Bronchial epithelial cell (primary cell): ENCODE measurements at regions not wholly inside any gene's neighbourhood (a gene's known extent, or its start where the extent isn't known, plus 50 kb on each side); places are given as distances from the start of the nearest gene placed in this dataset.

Source experiments
- DNase-seq: peaks from one replicate; pipeline ENCODE4 v3.0.0-alpha.2; 2010; ENCODE audit warnings: low read depth
- FAIRE-seq: peaks from 2 replicates; lab custom pipeline; 2011; peaks lifted over from hg19 to GRCh38; lab: Jason Lieb, UNC
- H3K27me3 ChIP-seq: 2 replicates; pipeline ENCODE4 v1.5.1; 2011; ENCODE audit warnings: low read length; ENCODE audit not compliant: control insufficient read depth, insufficient read depth
- H3K36me3 ChIP-seq: 2 replicates; pipeline ENCODE4 v1.5.1; 2011; ENCODE audit warnings: low read length; ENCODE audit not compliant: control insufficient read depth, insufficient read depth
- H3K4me3 ChIP-seq: 2 replicates; pipeline ENCODE4 v1.5.1; 2011; ENCODE audit warnings: mild to moderate bottlenecking, low read depth, low read length, control low read depth
- CTCF ChIP-seq: IDR thresholded peaks from 2 replicates; pipeline ENCODE4 v1.5.1; 2011; ENCODE audit warnings: mild to moderate bottlenecking, moderate library complexity, low read length, control low read depth, inconsistent platforms; ENCODE audit not compliant: insufficient read depth, severe bottlenecking

- Histone ChIP-seq H3K27me3 (no peaks in the 10 kb centered on the region), H3K4me3 (no peak overlapping the region), H3K36me3 (no peaks in the 10 kb centered on the region)
- no peak for TF ChIP-seq CTCF
- FAIRE-seq, result no peak
- peak; percentile 51 for DNase-seq
Measured at GRCh38 chr3:117441851-117442250, 732.3 kb downstream of the TUSC7 start.

DNA sequence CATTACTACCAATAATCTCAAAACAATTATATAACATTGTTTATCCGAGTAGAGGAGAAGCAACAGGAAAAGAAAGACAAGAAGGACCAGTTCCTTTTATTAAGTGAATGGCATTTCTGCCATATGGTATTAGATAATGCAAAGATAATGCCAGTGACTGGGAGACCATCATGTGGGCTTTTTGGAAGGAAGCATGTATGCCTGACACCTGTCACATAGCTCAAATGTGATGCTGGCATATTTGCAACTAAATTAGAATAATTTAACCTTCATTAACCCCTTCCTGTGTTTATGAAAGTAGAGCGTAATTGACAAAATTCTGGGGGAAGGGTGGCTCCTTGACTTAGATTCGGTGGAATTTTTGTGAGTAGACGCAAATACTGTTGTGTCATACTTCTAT lies 733.0 kb downstream of the TUSC7 start:
- DNase-seq, result no peak
- no peak for FAIRE-seq
- Histone ChIP-seq H3K36me3 (no peaks in the 10 kb centered on the region), H3K27me3 (no peaks in the 10 kb centered on the region), H3K4me3 (no peak overlapping the region)
- no peak for TF ChIP-seq CTCF

- DNase-seq (peak; percentile 56), FAIRE-seq (no peak)
- no peaks in the 10 kb centered on the region for H3K36me3 ChIP-seq
- H3K27me3 ChIP-seq, result no peaks in the 10 kb centered on the region
- no peak for TF ChIP-seq CTCF
- no peak overlapping the region for H3K4me3 ChIP-seq
Measured at GRCh38 chr3:117443014-117443413, 733.4 kb downstream of the TUSC7 start.

DNA sequence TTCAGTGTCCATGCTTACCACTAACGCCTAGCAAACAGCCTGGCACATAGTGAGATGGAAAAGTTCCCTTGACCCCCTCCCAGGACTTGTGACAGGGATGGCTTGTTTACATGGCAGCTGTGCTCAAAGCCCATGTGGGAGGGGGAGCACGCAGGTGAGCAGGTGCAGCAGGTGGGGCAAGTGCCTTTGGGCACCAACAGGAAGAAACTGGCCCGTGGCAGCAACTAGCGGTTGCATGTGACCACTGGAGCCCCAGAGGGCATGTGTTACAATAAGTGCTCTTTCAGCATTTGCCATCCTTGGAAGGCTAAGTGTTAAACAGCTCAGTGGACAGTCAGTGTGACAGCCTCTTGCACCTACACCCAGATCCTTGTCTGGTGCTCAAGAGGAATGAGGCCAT lies 734.6 kb downstream of the TUSC7 start:
- no peak for TF ChIP-seq CTCF
- FAIRE-seq, result no peak
- H3K27me3 ChIP-seq, result no peaks in the 10 kb centered on the region
- no peaks in the 10 kb centered on the region for H3K36me3 ChIP-seq
- no peak for DNase-seq
- no peak overlapping the region for H3K4me3 ChIP-seq

DNA sequence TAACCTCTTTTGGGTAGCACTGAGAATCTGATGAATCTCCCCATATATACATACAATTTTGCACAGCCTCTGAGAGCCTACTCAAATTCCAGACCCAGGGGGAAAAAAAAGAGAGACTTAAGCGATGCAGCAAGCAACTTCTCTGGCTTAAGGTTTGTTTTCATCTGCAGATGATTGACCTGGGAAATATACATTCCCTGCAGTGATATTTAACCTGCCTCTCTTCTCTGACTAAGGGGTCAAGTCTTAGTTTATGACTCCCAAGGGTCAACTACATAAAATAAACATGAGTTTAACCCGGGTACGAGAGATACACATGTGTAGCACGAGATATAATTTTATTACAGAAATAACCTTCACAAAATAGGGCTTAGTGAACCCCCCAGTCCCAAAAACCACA lies 737.8 kb downstream of the TUSC7 start:
- Histone ChIP-seq H3K36me3 (no peaks in the 10 kb centered on the region), H3K4me3 (no peak overlapping the region), H3K27me3 (no peaks in the 10 kb centered on the region)
- no peak for FAIRE-seq
- DNase-seq, result no peak
- TF ChIP-seq CTCF, result no peak

GRCh38 chr3:117450026-117450425 lies 740.4 kb downstream of the TUSC7 start:
- no peak for TF ChIP-seq CTCF
- no peak overlapping the region for H3K4me3 ChIP-seq
- H3K27me3 ChIP-seq, result no peaks in the 10 kb centered on the region
- H3K36me3 ChIP-seq, result no peaks in the 10 kb centered on the region
- FAIRE-seq (no peak), DNase-seq (no peak)
